ENCODE measurements at regions not wholly inside any gene's neighbourhood (a gene's known extent, or its start where the extent isn't known, plus 50 kb on each side); places are given as distances from the start of the nearest gene placed in this dataset.

GRCh38 chr2:133636287-133636686 is 68.0 kb upstream of the NCKAP5 start:
- Mint-ChIP-seq H3K27ac (ENCODE audit: unreplicated experiment) (no peak overlapping the region), H3K4me1 (ENCODE audit: low read depth, unreplicated experiment) (no peaks in the 10 kb centered on the region), H3K4me3 (ENCODE audit: unreplicated experiment) (no peak overlapping the region), H3K9me3 (ENCODE audit: unreplicated experiment) (no peaks in the 10 kb centered on the region), H3K36me3 (ENCODE audit: unreplicated experiment) (no peaks in the 10 kb centered on the region), H3K27me3 (ENCODE audit: unreplicated experiment) (no peaks in the 10 kb centered on the region)
- no peak for TF ChIP-seq CTCF (IDR thresholded peaks at IDR 0.05; ENCODE audit: partially characterized antibody, unreplicated experiment)
- DNase-seq, result no peak

- H3K4me1 Mint-ChIP-seq (ENCODE audit: low read depth, unreplicated experiment), result no peaks in the 10 kb centered on the region
Measured at GRCh38 chr2:133640103-133640502, 71.8 kb upstream of the NCKAP5 start.

GRCh38 chr2:133641497-133641896 is 73.2 kb upstream of the NCKAP5 start:
- H3K9me3 Mint-ChIP-seq (ENCODE audit: unreplicated experiment), result no peaks in the 10 kb centered on the region
- no peak for TF ChIP-seq CTCF (IDR thresholded peaks at IDR 0.05; ENCODE audit: partially characterized antibody, unreplicated experiment)
- no peak overlapping the region for H3K4me3 Mint-ChIP-seq (ENCODE audit: unreplicated experiment)
- H3K27me3 Mint-ChIP-seq (ENCODE audit: unreplicated experiment), result no peaks in the 10 kb centered on the region
- no peaks in the 10 kb centered on the region for H3K36me3 Mint-ChIP-seq (ENCODE audit: unreplicated experiment)
- H3K27ac Mint-ChIP-seq (ENCODE audit: unreplicated experiment), result no peak overlapping the region
- DNase-seq, result no peak
- no peaks in the 10 kb centered on the region for H3K4me1 Mint-ChIP-seq (ENCODE audit: low read depth, unreplicated experiment)

More at GRCh38 chr2:133640103-133640502, 71.8 kb upstream of the NCKAP5 start:
- Mint-ChIP-seq H3K36me3 (ENCODE audit: unreplicated experiment) (no peaks in the 10 kb centered on the region), H3K4me3 (ENCODE audit: unreplicated experiment) (no peak overlapping the region), H3K27ac (ENCODE audit: unreplicated experiment) (no peak overlapping the region), H3K27me3 (ENCODE audit: unreplicated experiment) (no peaks in the 10 kb centered on the region), H3K9me3 (ENCODE audit: unreplicated experiment) (no peaks in the 10 kb centered on the region)
- TF ChIP-seq CTCF (IDR thresholded peaks at IDR 0.05; ENCODE audit: partially characterized antibody, unreplicated experiment), result no peak
- DNase-seq, result no peak

GRCh38 chr2:133641942-133642725 is 73.9 kb upstream of the NCKAP5 start:
- Mint-ChIP-seq H3K9me3 (ENCODE audit: unreplicated experiment) (no peaks in the 10 kb centered on the region), H3K27me3 (ENCODE audit: unreplicated experiment) (no peaks in the 10 kb centered on the region), H3K4me1 (ENCODE audit: low read depth, unreplicated experiment) (no peaks in the 10 kb centered on the region), H3K27ac (ENCODE audit: unreplicated experiment) (no peak overlapping the region), H3K4me3 (ENCODE audit: unreplicated experiment) (no peak overlapping the region), H3K36me3 (ENCODE audit: unreplicated experiment) (no peaks in the 10 kb centered on the region)
- TF ChIP-seq CTCF (IDR thresholded peaks at IDR 0.05; ENCODE audit: partially characterized antibody, unreplicated experiment), result no peak
- no peak for DNase-seq

- Mint-ChIP-seq H3K4me1 (ENCODE audit: low read depth, unreplicated experiment) (no peaks in the 10 kb centered on the region), H3K27ac (ENCODE audit: unreplicated experiment) (no peak overlapping the region), H3K4me3 (ENCODE audit: unreplicated experiment) (no peak overlapping the region), H3K36me3 (ENCODE audit: unreplicated experiment) (no peaks in the 10 kb centered on the region), H3K9me3 (ENCODE audit: unreplicated experiment) (no peaks in the 10 kb centered on the region), H3K27me3 (ENCODE audit: unreplicated experiment) (no peaks in the 10 kb centered on the region)
- no peak for TF ChIP-seq CTCF (IDR thresholded peaks at IDR 0.05; ENCODE audit: partially characterized antibody, unreplicated experiment)
- no peak for DNase-seq
Measured at GRCh38 chr2:133642791-133643191, 74.5 kb upstream of the NCKAP5 start.

All from glutamatergic neuron (in vitro differentiated cells).